GM23338 (cell line): ENCODE measurements at regions not wholly inside any gene's neighbourhood (a gene's known extent, or its start where the extent isn't known, plus 50 kb on each side); places are given as distances from the start of the nearest gene placed in this dataset.

Experiments
- CREB1 ChIP-seq: fragments of 250-450 bp; sonication (Bioruptor Pico); IDR thresholded peaks from 2 replicates; pipeline ENCODE4 v1.5.0; 2020; ENCODE audit warnings: low read depth, mild to moderate bottlenecking, moderate library complexity
- CTCF ChIP-seq, 2 experiments: fragments of 200-600 bp in 1 of 2; sonication (generic) in 1 of 2; conservative IDR thresholded peaks; 2 replicates each; pipeline versions ENCODE4 v1.5.1 to v1.6.1; 2016 to 2017; ENCODE audit warnings: antibody characterized with exemption in 2 of 2, low read depth in 2 of 2, mild to moderate bottlenecking in 2 of 2, moderate library complexity in 1 of 2
- ETS1 ChIP-seq: IDR thresholded peaks from 2 replicates; pipeline ENCODE4 v1.6.1; 2016; ENCODE audit warnings: antibody characterized with exemption
- EZH2 ChIP-seq: fragments of 200-600 bp; sonication (generic); IDR thresholded peaks from one replicate; pipeline ENCODE4 v1.8.0; 2017; ENCODE audit warnings: antibody characterized with exemption, mild to moderate bottlenecking, low read depth; ENCODE audit not compliant: unreplicated experiment
- EZH2phosphoT487 ChIP-seq: fragments of 200-600 bp; sonication (generic); IDR thresholded peaks from one replicate; pipeline ENCODE4 v1.8.1; 2018; ENCODE audit warnings: antibody characterized with exemption; ENCODE audit not compliant: unreplicated experiment
- POLR2AphosphoS5 ChIP-seq: IDR thresholded peaks from 2 replicates; pipeline ENCODE4 v1.6.1; 2016; ENCODE audit warnings: antibody characterized with exemption, low read depth
- REST ChIP-seq: IDR thresholded peaks from one replicate; pipeline ENCODE4 v1.6.1; 2018; ENCODE audit warnings: antibody characterized with exemption; ENCODE audit not compliant: unreplicated experiment
- ZNF114 ChIP-seq: fragments of 250-450 bp; sonication (Bioruptor Pico); IDR thresholded peaks from 2 replicates; pipeline ENCODE4 v1.5.0; 2020; ENCODE audit warnings: mild to moderate bottlenecking, moderate library complexity
- ZNF331 ChIP-seq: fragments of 250-450 bp; sonication (Bioruptor Pico); IDR thresholded peaks from 2 replicates; pipeline ENCODE4 v1.5.0; 2020; ENCODE audit warnings: low read depth, mild to moderate bottlenecking, moderate library complexity

- TF ChIP-seq CTCF (conservative IDR thresholded peaks at IDR 0.05; ENCODE audit: low read depth in 2 of 2) = no peak
- TF ChIP-seq ZNF114 (CRISPR knock-in tag) = no peak
- TF ChIP-seq EZH2 = no peak
- no peak for TF ChIP-seq POLR2AphosphoS5
- TF ChIP-seq EZH2phosphoT487 = no peak
- TF ChIP-seq REST = no peak
- peak; percentile 68 for TF ChIP-seq CREB1 (CRISPR knock-in tag)
- no peak for TF ChIP-seq ETS1
- TF ChIP-seq ZNF331 (CRISPR knock-in tag) = no peak
These were observed 146.1 kb downstream of the HAUS1 start for GRCh38 chr18:46250084-46250811.
